Limb (tissue), 2 donors: ENCODE measurements at regions not wholly inside any gene's neighbourhood (a gene's known extent, or its start where the extent isn't known, plus 50 kb on each side); places are given as distances from the start of the nearest gene placed in this dataset.

ENCODE experiments used
- DNase-seq, 2 donors: peaks; one replicate each; pipeline ENCODE4 v3.0.0-alpha.2; 2016; ENCODE audit errors: extremely low spot score in 2 of 2

GRCh38 chr4:3818371-3818770 is 52.2 kb downstream of the ADRA2C start:
- no peak for DNase-seq

- DNase-seq, result no peak
These were observed 53.2 kb downstream of the ADRA2C start for GRCh38 chr4:3819210-3819919.

- no peak for DNase-seq
These were observed 54.0 kb downstream of the ADRA2C start for GRCh38 chr4:3820016-3820805.

- DNase-seq, result no peak
These were observed 54.8 kb downstream of the ADRA2C start for GRCh38 chr4:3820806-3821579.

- DNase-seq, result no peak
These were observed 55.5 kb downstream of the ADRA2C start for GRCh38 chr4:3821580-3822229.

GRCh38 chr4:3822230-3822947 is 56.2 kb downstream of the ADRA2C start:
- DNase-seq, result no peak

GRCh38 chr4:3823496-3824341 is 57.5 kb downstream of the ADRA2C start:
- no peak for DNase-seq

- DNase-seq, result no peak
These were observed 58.5 kb downstream of the ADRA2C start for GRCh38 chr4:3824521-3825270.

- no peak for DNase-seq
These were observed 59.3 kb downstream of the ADRA2C start for GRCh38 chr4:3825530-3825929.

GRCh38 chr4:3826247-3827172 is 60.3 kb downstream of the ADRA2C start:
- DNase-seq, result no peak

- DNase-seq, result peak; percentile 42 to 75
These were observed 61.7 kb downstream of the ADRA2C start for GRCh38 chr4:3827616-3828492.

GRCh38 chr4:3828546-3828945 is 62.4 kb downstream of the ADRA2C start:
- DNase-seq, result no peak

- DNase-seq, result no peak
These were observed 63.2 kb downstream of the ADRA2C start for GRCh38 chr4:3829211-3829955.

- no peak for DNase-seq
These were observed 64.0 kb downstream of the ADRA2C start for GRCh38 chr4:3829956-3830773.

GRCh38 chr4:3830774-3831528 is 64.8 kb downstream of the ADRA2C start:
- DNase-seq, result no peak
